Stimulated activated CD4-positive, alpha-beta T cell treated with anti-CD3 and anti-CD28 coated beads, Interleukin-2, amount 100 ng/mL, for 48 hours (primary cell): ENCODE measurements at regions not wholly inside any gene's neighbourhood (a gene's known extent, or its start where the extent isn't known, plus 50 kb on each side); places are given as distances from the start of the nearest gene placed in this dataset.

Experiments
- DNase-seq, 2 donors: peaks; one replicate each; pipeline ENCODE4 v3.0.0-alpha.2; 2020

GRCh38 chr5:106974272-106974671, 696.5 kb downstream of the EFNA5 start:
- no peak for DNase-seq

GRCh38 chr5:106966686-106967315, 703.9 kb downstream of the EFNA5 start:
- DNase-seq = no peak

GRCh38 chr5:106964132-106964531, 706.6 kb downstream of the EFNA5 start:
- DNase-seq = no peak

- no peak for DNase-seq
These were observed 707.1 kb downstream of the EFNA5 start for GRCh38 chr5:106963630-106964029.

- DNase-seq = no peak
These were observed 708.1 kb downstream of the EFNA5 start for GRCh38 chr5:106962464-106963230.

- no peak for DNase-seq
These were observed 711.4 kb downstream of the EFNA5 start for GRCh38 chr5:106959387-106959786.

GRCh38 chr5:106957336-106957735, 713.4 kb downstream of the EFNA5 start:
- DNase-seq = no peak

- DNase-seq = no peak
These were observed 713.9 kb downstream of the EFNA5 start for GRCh38 chr5:106956886-106957285.

GRCh38 chr5:106956187-106956586, 714.5 kb downstream of the EFNA5 start:
- no peak for DNase-seq

GRCh38 chr5:106940986-106941385, 729.8 kb downstream of the EFNA5 start:
- no peak for DNase-seq

GRCh38 chr5:106940301-106940846, 730.4 kb downstream of the EFNA5 start:
- no peak for DNase-seq

GRCh38 chr5:106923409-106923808, 747.3 kb downstream of the EFNA5 start:
- no peak for DNase-seq

GRCh38 chr5:106921567-106921966, 749.2 kb downstream of the EFNA5 start:
- DNase-seq = no peak

GRCh38 chr5:106910486-106910885, 760.3 kb downstream of the EFNA5 start:
- no peak for DNase-seq

GRCh38 chr5:106909716-106910115, 761.0 kb downstream of the EFNA5 start:
- DNase-seq = no peak

GRCh38 chr5:106907979-106908378, 762.8 kb downstream of the EFNA5 start:
- no peak for DNase-seq

- DNase-seq = no peak
These were observed 764.5 kb downstream of the EFNA5 start for GRCh38 chr5:106906199-106906598.

GRCh38 chr5:106894964-106895363, 775.8 kb downstream of the EFNA5 start:
- no peak for DNase-seq

GRCh38 chr5:106882035-106882434, 788.7 kb downstream of the EFNA5 start:
- no peak for DNase-seq

GRCh38 chr5:106880656-106881055, 790.1 kb downstream of the EFNA5 start:
- no peak for DNase-seq

GRCh38 chr5:106877881-106878280, 792.9 kb downstream of the EFNA5 start:
- no peak for DNase-seq

- DNase-seq = no peak
These were observed 794.0 kb downstream of the EFNA5 start for GRCh38 chr5:106876665-106877194.

GRCh38 chr5:106876298-106876622, 794.5 kb downstream of the EFNA5 start:
- no peak for DNase-seq

- peak in 1 of 2 donors; percentile 1 for DNase-seq
These were observed 795.0 kb downstream of the EFNA5 start for GRCh38 chr5:106875591-106876297.
